Activated T-cell treated with anti-CD3 and anti-CD28 coated beads, Interleukin-2, amount 50 U/mL, for 72 hours (primary cell): ENCODE measurements at regions not wholly inside any gene's neighbourhood (a gene's known extent, or its start where the extent isn't known, plus 50 kb on each side); places are given as distances from the start of the nearest gene placed in this dataset.

Source experiments
- ATAC-seq, 2 donors: fragments of 150-1000 bp; cut with Tn5 transposase; replicated peaks in 1 of 2; 2 replicates each; pipeline ENCODE4 v1.10.0; 2021; ENCODE audit warnings: moderate library complexity in 2 of 2, mild to moderate bottlenecking in 1 of 2
- DNase-seq, 2 donors: peaks; one replicate each; pipeline ENCODE4 v3.0.0; 2021 to 2022; ENCODE audit warnings: mixed read lengths in 1 of 2
- H3K27ac Mint-ChIP-seq: one replicate; pipeline ENCODE4 v1.8.0; 2022; ENCODE audit warnings: mild to moderate bottlenecking, moderate library complexity, mixed read lengths
- H3K27me3 Mint-ChIP-seq: one replicate; pipeline ENCODE4 v1.8.0; 2022; ENCODE audit warnings: low read depth, mixed read lengths
- H3K36me3 Mint-ChIP-seq, 2 donors: one replicate each; pipeline ENCODE4 v1.8.0; 2022; ENCODE audit warnings: mixed read lengths in 2 of 2, mild to moderate bottlenecking in 1 of 2; ENCODE audit not compliant: insufficient read depth in 2 of 2
- H3K4me1 Mint-ChIP-seq: one replicate; pipeline ENCODE4 v1.8.0; 2022; ENCODE audit warnings: low read depth, mixed read lengths
- H3K4me3 Mint-ChIP-seq, 2 donors: one replicate each; pipeline ENCODE4 v1.8.0; 2022; ENCODE audit warnings: mild to moderate bottlenecking in 2 of 2, mixed read lengths in 2 of 2, moderate library complexity in 2 of 2
- H3K9me3 Mint-ChIP-seq, 2 donors: one replicate each; pipeline ENCODE4 v1.8.0; 2022; ENCODE audit warnings: mixed read lengths in 2 of 2

DNA sequence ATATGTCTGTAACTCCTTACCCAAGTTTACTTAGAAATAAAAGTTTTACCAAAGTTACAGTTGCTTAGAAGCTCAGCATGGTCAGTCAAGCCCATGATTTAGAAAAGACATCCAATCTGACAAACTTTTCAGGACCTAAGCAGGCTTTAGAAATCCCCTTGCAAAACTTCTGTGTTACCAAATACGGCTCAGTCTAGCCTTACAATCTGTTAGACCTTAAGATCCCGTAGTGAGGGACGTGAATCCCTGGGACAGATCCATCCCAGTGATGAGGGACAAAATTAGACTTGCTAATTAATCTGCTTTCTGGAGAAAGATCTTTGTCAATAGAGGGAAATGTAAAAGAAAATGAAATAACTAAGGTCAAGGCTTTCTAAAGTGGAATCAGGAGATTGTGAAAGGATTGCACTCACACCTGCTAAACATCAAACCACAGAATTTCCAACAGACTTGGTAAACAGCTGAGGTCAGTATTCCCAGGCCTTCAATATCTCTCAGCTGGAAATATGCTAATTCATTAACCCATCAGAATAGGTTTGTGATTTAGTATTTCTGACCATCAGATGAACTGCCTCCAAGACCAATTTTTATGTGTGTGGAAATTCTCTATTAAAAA, 375.3 kb downstream of the DUSP10 start:
- no peak for ATAC-seq
- Mint-ChIP-seq H3K4me3 (no peak overlapping the region), H3K36me3 (no peaks in the 10 kb centered on the region), H3K9me3 (peaks cover 0 to 3% of the 10 kb centered on the region in 2 donors), H3K4me1 (no peaks in the 10 kb centered on the region), H3K27ac (no peak overlapping the region), H3K27me3 (peaks cover 12% of the 10 kb centered on the region)
- DNase-seq = no peak

GRCh38 chr1:221371705-221372104, 370.2 kb downstream of the DUSP10 start:
- H3K27me3 Mint-ChIP-seq = peaks cover 12% of the 10 kb centered on the region
- no peaks in the 10 kb centered on the region for H3K4me1 Mint-ChIP-seq
- DNase-seq = no peak
- H3K9me3 Mint-ChIP-seq = peaks cover 0 to 3% of the 10 kb centered on the region in 2 donors
- H3K4me3 Mint-ChIP-seq = no peak overlapping the region
- H3K36me3 Mint-ChIP-seq = no peaks in the 10 kb centered on the region
- ATAC-seq = no peak
- H3K27ac Mint-ChIP-seq = no peak overlapping the region

DNA sequence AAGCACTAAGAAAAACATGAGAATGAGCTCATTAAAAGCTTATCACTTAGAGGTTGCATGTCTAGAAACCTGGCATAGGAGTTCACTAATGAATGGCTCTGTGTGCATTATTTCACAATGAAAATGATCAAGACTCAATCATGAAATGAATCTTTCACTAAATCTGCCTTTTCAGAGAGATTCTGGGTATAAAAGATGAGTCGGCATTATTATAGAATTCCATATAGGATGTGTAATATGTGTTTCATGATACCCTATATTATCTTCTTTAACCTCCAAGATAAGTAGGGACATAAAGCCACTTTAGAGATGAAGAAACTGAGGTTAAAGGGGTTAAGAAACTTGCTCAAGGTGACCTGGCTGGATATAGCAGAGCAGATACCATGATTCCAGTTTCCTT, 368.1 kb downstream of the DUSP10 start:
- H3K9me3 Mint-ChIP-seq = peaks cover 0 to 2% of the 10 kb centered on the region in 2 donors
- H3K27ac Mint-ChIP-seq = no peak overlapping the region
- H3K36me3 Mint-ChIP-seq = no peaks in the 10 kb centered on the region
- H3K4me3 Mint-ChIP-seq = no peak overlapping the region
- peaks cover 4% of the 10 kb centered on the region for H3K27me3 Mint-ChIP-seq
- DNase-seq (no peak), ATAC-seq (no peak)
- no peaks in the 10 kb centered on the region for H3K4me1 Mint-ChIP-seq

DNA sequence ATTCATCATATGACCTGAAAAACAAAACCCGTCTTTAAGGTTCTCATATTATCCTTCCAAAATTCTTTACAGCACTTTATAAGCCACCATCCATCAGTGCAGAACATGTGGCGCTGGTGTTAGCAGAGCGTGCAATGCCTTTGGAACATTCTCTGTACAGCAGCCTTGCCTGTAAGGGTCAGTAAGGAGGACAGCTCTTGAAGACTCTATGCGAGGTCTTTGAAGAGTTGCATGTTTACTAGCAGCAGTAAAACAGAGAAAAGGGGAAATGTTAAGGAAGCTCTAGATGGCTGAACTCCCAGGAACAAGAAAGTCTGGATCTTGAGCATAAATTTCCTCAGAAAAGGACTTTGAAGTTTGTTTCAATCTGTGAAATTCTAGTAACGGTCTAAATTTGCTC, 365.6 kb downstream of the DUSP10 start:
- H3K27me3 Mint-ChIP-seq = no peaks in the 10 kb centered on the region
- H3K4me1 Mint-ChIP-seq = no peaks in the 10 kb centered on the region
- H3K36me3 Mint-ChIP-seq = no peaks in the 10 kb centered on the region
- H3K4me3 Mint-ChIP-seq = no peak overlapping the region
- DNase-seq (no peak), ATAC-seq (no peak)
- no peak overlapping the region for H3K27ac Mint-ChIP-seq
- H3K9me3 Mint-ChIP-seq = no peaks in the 10 kb centered on the region

DNA sequence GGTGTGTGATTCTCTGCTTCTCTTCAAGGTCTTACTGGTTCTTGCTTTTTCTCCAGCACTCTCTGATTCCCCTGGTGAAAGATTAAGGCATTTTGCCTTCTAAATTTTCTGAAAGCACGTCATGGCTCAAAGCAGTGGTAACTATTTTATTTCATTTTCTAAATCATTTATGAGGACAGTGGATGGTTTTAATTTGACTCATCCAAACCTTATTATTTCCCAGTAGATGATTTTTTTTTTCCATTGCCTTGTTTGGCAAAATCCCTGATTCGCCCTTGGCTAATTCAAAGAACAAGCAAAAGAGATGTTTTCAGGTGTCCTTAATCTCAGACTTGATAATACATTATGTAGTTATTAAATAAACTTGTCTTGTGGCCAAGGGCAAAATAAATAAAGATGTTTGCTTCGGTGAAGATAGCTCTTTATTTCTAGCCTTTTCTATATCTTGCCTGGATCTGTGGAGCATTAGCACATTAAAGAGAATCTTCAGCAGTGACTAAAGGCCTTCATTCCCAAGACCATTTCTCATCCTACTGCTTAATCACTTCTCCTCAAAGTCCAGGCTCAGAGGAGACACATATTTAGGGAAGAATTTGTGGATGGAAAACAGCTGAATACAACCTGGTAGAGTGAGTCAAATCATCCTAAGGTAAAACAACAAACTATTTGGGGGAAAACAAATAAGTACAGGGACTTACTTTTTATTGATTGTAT, 359.8 kb downstream of the DUSP10 start:
- DNase-seq (no peak), ATAC-seq (no peak)
- Mint-ChIP-seq H3K27ac (no peak overlapping the region), H3K4me1 (no peaks in the 10 kb centered on the region), H3K27me3 (no peaks in the 10 kb centered on the region), H3K9me3 (no peaks in the 10 kb centered on the region), H3K36me3 (no peaks in the 10 kb centered on the region), H3K4me3 (no peak overlapping the region)

DNA sequence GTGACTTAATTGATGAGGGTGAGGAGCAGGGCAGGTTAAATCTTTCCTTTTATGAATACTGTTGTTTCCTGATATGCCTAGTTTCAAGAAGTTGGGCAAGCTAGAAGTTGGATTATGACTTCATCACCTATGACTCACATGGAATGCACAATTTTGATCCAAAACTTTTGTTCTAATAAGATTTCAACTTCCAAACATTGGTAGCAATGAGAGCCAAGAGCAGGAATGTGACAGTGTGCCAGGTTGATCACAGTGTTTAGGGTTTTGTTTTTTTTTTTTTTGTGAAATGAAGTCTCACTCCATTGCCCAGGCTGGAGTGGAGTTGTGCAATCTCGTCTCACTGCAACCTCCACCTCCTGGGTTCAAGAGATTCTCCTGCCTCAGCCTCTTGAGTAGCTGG, 349.4 kb downstream of the DUSP10 start:
- Mint-ChIP-seq H3K9me3 (peaks cover 3 to 8% of the 10 kb centered on the region in 2 donors), H3K4me1 (no peaks in the 10 kb centered on the region), H3K36me3 (no peaks in the 10 kb centered on the region), H3K4me3 (no peak overlapping the region), H3K27ac (no peak overlapping the region), H3K27me3 (peaks cover 13% of the 10 kb centered on the region)
- no peak for ATAC-seq
- DNase-seq = no peak

- Mint-ChIP-seq H3K27ac (no peak overlapping the region), H3K4me1 (no peaks in the 10 kb centered on the region), H3K27me3 (peaks cover 6% of the 10 kb centered on the region), H3K4me3 (no peak overlapping the region), H3K36me3 (no peaks in the 10 kb centered on the region), H3K9me3 (peaks cover 3 to 6% of the 10 kb centered on the region in 2 donors)
- DNase-seq (no peak), ATAC-seq (no peak)
Observed at GRCh38 chr1:221394011-221394544, 347.8 kb downstream of the DUSP10 start.

DNA sequence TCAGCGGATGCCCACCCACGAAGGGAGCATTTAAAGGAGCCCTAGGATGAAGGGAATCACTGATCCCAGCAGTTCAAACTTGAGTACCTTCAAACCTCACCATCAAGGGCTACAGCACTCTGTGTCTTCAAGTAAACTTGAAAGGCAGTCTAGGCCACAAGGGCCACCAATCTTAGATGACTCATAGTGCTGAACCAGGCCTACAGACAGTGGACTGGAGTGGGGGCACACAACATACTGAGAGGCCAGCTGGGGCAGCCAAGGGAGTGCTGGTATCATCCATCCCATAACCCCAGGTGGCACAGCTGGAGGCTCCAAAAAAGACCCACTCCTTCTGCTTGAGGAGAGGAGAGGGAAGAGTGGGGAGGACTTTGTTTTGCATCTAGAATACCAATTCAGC, 345.4 kb downstream of the DUSP10 start:
- no peak overlapping the region for H3K4me3 Mint-ChIP-seq
- no peaks in the 10 kb centered on the region for H3K4me1 Mint-ChIP-seq
- no peak overlapping the region for H3K27ac Mint-ChIP-seq
- peaks cover 8% of the 10 kb centered on the region for H3K27me3 Mint-ChIP-seq
- H3K36me3 Mint-ChIP-seq = no peaks in the 10 kb centered on the region
- no peak for DNase-seq
- H3K9me3 Mint-ChIP-seq = peaks cover 0 to 4% of the 10 kb centered on the region in 2 donors
- no peak for ATAC-seq

- DNase-seq (no peak), ATAC-seq (no peak)
- H3K9me3 Mint-ChIP-seq = peaks cover 0 to 4% of the 10 kb centered on the region in 2 donors
- H3K36me3 Mint-ChIP-seq = no peaks in the 10 kb centered on the region
- H3K4me3 Mint-ChIP-seq = no peak overlapping the region
- peaks cover 10% of the 10 kb centered on the region for H3K27me3 Mint-ChIP-seq
- H3K4me1 Mint-ChIP-seq = no peaks in the 10 kb centered on the region
- no peak overlapping the region for H3K27ac Mint-ChIP-seq
Observed at GRCh38 chr1:221397141-221397540, 344.7 kb downstream of the DUSP10 start.

DNA sequence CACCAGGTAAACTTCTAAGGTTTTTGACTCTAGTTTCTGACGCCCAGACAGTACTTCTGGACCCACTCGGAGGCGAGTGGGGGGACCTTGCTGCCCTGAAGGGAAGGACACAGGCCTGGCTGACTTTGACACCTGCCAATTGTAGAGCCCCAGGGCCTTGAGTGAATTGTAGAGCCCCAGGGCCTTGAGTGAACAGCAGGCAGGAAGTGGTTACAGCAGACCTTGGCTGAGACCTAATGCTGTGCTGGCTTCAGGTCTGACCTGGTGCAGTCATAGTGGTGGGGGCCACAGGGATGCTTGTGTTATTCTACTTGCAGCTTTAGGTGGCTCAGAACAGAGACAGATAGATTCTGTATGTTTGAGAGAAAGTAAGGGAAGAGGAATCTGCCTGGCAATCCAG, 344.3 kb downstream of the DUSP10 start:
- Mint-ChIP-seq H3K4me3 (no peak overlapping the region), H3K9me3 (peaks cover 0 to 4% of the 10 kb centered on the region in 2 donors), H3K36me3 (no peaks in the 10 kb centered on the region), H3K4me1 (no peaks in the 10 kb centered on the region), H3K27ac (no peak overlapping the region), H3K27me3 (peaks cover 14% of the 10 kb centered on the region)
- DNase-seq (no peak), ATAC-seq (no peak)

DNA sequence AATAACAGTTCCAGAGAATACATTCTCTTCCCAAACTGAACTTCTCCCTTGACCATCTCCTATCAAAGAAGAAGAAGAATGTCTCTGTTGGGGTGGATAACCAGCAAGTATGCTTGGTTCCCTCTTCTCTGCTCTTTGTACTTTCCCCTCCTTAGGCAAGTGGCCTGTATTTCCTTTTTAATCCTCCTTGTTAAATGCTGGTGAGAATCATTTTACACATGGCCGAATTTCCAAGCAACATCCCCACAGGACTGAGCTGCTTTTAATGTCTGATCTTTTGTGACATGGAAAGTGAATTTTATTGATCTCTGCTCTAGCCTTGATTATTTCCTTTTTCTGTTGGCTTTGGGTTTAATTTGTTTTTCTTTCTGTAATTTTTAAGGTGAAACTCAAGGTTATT, 336.7 kb downstream of the DUSP10 start:
- no peaks in the 10 kb centered on the region for H3K36me3 Mint-ChIP-seq
- H3K27ac Mint-ChIP-seq = no peak overlapping the region
- no peak overlapping the region for H3K4me3 Mint-ChIP-seq
- H3K27me3 Mint-ChIP-seq = peaks cover 14% of the 10 kb centered on the region
- DNase-seq = no peak
- H3K4me1 Mint-ChIP-seq = no peaks in the 10 kb centered on the region
- no peaks in the 10 kb centered on the region for H3K9me3 Mint-ChIP-seq
- no peak for ATAC-seq

- ATAC-seq (no peak), DNase-seq (no peak)
- H3K27me3 Mint-ChIP-seq = peaks cover 1% of the 10 kb centered on the region
- H3K36me3 Mint-ChIP-seq = no peaks in the 10 kb centered on the region
- H3K4me1 Mint-ChIP-seq = no peaks in the 10 kb centered on the region
- no peak overlapping the region for H3K27ac Mint-ChIP-seq
- H3K4me3 Mint-ChIP-seq = no peak overlapping the region
- H3K9me3 Mint-ChIP-seq = no peaks in the 10 kb centered on the region
Observed at GRCh38 chr1:221408117-221408803, 333.6 kb downstream of the DUSP10 start.

GRCh38 chr1:221411283-221411682, 330.6 kb downstream of the DUSP10 start:
- H3K9me3 Mint-ChIP-seq = no peaks in the 10 kb centered on the region
- H3K4me1 Mint-ChIP-seq = no peaks in the 10 kb centered on the region
- H3K27ac Mint-ChIP-seq = no peak overlapping the region
- DNase-seq (no peak), ATAC-seq (no peak)
- no peaks in the 10 kb centered on the region for H3K36me3 Mint-ChIP-seq
- peaks cover 10% of the 10 kb centered on the region for H3K27me3 Mint-ChIP-seq
- no peak overlapping the region for H3K4me3 Mint-ChIP-seq
